Neural crest cell (in vitro differentiated cells): ENCODE measurements at regions not wholly inside any gene's neighbourhood (a gene's known extent, or its start where the extent isn't known, plus 50 kb on each side); places are given as distances from the start of the nearest gene placed in this dataset.
A peak's percentile ranks its signal among the peaks of the same experiment; 100 is the strongest.

Source experiments
- DNase-seq: peaks from one replicate; pipeline ENCODE4 v3.0.0; 2021; ENCODE audit warnings: low read depth, mixed read lengths, low spot score
- H3K27ac Mint-ChIP-seq: one replicate; pipeline ENCODE4 v1.8.0; 2021; ENCODE audit warnings: mild to moderate bottlenecking, mixed read lengths; ENCODE audit not compliant: unreplicated experiment
- H3K27me3 Mint-ChIP-seq: 2 replicates; pipeline ENCODE4 v1.8.0; 2021; ENCODE audit warnings: low read depth, mild to moderate bottlenecking, mixed read lengths
- H3K36me3 Mint-ChIP-seq: 2 replicates; pipeline ENCODE4 v1.8.0; 2021; ENCODE audit warnings: low read depth, mild to moderate bottlenecking, mixed read lengths
- H3K4me1 Mint-ChIP-seq: 2 replicates; pipeline ENCODE4 v1.8.0; 2021; ENCODE audit warnings: mixed read lengths
- H3K4me3 Mint-ChIP-seq: one replicate; pipeline ENCODE4 v1.8.0; 2021; ENCODE audit warnings: mild to moderate bottlenecking, mixed read lengths
- H3K9me3 Mint-ChIP-seq: 2 replicates; pipeline ENCODE4 v1.8.0; 2021; ENCODE audit warnings: mixed read lengths
- TF ChIP-seq, protein P1 (sequence below): fragments of 200-600 bp; sonication (generic); conservative IDR thresholded peaks from 2 replicates; pipeline ENCODE4 v1.5.0; 2021; ENCODE audit warnings: antibody characterized with exemption, mild to moderate bottlenecking

DNA sequence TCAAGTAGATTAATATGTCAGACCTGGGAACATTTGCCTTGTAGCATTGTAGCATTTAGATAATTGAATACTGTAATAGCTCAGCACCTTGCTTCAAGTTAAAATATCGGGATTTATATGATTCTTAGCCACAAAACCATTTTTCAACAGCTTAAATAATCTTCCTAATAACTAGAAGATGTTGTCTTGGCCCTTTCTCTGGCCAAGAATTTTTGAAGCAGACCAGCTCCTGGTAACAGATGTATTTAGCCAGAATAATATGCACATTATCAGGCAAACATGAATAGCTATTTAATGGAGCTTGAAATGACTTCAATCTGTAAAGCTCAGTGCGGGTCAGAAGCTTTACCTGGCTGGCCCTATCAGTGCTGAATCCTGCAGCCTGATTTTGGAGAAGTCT is 913.1 kb downstream of the AACS start:
- Mint-ChIP-seq H3K36me3 (no peaks in the 10 kb centered on the region), H3K27ac (no peak overlapping the region), H3K4me1 (peaks cover 8% of the 10 kb centered on the region), H3K9me3 (no peaks in the 10 kb centered on the region), H3K4me3 (no peak overlapping the region), H3K27me3 (peaks cover 4% of the 10 kb centered on the region)
- TF ChIP-seq, protein P1, sequence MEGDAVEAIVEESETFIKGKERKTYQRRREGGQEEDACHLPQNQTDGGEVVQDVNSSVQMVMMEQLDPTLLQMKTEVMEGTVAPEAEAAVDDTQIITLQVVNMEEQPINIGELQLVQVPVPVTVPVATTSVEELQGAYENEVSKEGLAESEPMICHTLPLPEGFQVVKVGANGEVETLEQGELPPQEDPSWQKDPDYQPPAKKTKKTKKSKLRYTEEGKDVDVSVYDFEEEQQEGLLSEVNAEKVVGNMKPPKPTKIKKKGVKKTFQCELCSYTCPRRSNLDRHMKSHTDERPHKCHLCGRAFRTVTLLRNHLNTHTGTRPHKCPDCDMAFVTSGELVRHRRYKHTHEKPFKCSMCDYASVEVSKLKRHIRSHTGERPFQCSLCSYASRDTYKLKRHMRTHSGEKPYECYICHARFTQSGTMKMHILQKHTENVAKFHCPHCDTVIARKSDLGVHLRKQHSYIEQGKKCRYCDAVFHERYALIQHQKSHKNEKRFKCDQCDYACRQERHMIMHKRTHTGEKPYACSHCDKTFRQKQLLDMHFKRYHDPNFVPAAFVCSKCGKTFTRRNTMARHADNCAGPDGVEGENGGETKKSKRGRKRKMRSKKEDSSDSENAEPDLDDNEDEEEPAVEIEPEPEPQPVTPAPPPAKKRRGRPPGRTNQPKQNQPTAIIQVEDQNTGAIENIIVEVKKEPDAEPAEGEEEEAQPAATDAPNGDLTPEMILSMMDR = no peak
- DNase-seq = no peak

DNA sequence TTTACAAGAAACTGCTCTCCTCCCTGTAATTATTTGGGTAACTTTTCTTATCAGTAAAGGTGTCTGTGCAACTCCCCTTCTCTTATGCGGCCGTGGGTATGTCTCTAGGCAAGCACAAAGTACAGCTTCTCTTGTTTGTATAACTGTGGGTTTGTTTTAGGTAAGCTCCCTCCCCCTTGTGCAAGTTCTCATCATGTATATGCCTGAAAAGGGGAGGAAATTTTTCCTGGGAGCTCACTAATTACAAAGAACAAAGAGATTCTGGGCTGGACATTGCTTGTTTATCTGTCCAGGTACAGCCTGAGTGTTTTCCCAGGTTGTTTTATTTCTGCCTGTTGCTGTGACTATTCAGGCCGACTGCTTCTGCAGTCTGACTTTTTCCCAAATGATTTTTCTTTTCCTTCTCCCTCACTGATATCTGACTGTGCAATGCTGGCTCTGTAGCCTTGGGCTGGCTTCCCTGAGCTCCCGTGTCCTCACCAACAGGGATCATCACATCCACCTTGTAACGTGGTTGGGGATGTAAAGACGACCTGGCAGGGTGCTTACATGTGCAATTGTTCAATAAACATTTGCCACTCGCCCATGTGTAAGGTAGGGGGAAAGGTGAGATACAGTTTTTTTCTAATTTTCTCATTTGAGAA is 916.5 kb downstream of the AACS start:
- Mint-ChIP-seq H3K4me3 (peak overlapping the region; percentile 97), H3K36me3 (no peaks in the 10 kb centered on the region)

DNA sequence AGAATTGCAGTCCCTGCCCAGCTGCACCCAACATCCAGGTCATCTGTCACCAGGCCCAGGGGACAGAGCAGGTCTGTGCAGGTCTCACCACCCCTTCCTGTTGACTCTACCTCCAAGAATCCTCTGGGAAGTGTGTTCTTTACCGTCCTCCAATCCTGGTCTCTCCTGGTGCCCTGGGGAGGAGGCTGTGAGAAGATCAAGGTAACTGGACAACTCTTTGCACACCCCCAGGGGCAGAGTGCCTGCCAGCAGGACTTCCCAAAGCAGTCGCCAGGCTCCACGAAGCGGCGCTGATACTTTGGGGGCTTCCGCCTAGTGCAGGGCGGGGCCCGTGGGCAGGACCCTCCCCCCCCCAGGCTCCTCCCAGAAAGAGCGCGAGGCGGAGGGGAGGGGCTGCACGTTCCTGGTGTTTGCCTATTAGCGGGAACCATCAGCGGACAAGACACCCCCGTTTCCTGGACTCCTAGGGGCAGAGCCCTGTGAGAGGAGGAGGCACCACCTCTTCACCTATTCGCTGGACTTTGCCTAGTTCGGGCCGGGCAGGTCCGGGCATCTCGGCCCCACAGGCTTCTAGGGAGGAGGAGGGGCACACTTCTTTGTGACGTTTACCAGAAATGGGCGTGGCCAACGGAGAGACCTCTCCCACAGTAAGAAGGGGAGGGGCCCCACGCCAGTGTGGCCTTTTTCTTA is 918.0 kb downstream of the AACS start:
- TF ChIP-seq, protein P1 = no peak
- H3K4me3 Mint-ChIP-seq = peak overlapping the region; percentile 97

More for the DNA sequence above, 916.5 kb downstream of the AACS start:
- peaks cover 12% of the 10 kb centered on the region for H3K4me1 Mint-ChIP-seq
- H3K27me3 Mint-ChIP-seq = peaks cover 17% of the 10 kb centered on the region
- TF ChIP-seq, protein P1 = no peak
- no peak overlapping the region for H3K27ac Mint-ChIP-seq
- H3K9me3 Mint-ChIP-seq = no peaks in the 10 kb centered on the region
- DNase-seq = no peak

DNA sequence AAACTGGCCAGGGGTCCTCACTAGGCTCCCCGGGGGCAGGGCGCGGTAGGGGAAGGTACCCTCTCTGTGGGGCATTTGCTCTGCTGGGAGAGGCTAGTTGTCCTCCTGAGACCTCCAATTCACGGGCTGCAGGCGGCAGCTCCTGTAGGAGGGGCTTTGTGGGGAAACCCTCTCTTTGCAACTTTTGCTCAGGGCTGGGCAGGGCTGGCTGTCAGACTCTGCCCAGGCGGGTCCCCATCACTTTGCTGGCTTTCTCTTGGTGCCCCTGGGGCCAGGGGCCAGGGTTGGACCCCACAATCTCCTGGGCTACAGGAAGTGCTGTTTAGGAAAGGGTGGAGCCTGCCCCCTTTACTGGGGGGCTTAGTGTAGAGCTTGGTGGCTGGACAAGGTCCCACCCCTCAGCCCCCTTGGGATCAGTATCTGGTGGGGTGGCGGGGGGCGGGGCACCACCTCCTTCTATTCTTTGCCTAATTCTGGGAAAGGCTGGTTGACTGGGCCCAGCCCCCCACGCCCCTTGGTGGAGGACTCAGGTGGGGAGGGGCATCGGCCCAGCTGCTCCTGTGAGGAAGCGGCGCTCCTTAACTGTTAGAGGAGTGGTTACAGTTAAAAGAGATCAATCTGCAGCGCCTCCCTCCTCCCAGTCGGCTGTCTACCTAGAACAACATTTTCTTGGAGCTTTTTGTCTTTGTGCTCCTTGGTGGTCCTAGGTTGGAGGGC is 918.7 kb downstream of the AACS start:
- TF ChIP-seq, protein P1 = no peak
- Mint-ChIP-seq H3K36me3 (no peaks in the 10 kb centered on the region), H3K4me1 (peaks cover 12% of the 10 kb centered on the region), H3K27ac (peak overlapping the region; percentile 95), H3K27me3 (peaks cover 17% of the 10 kb centered on the region), H3K9me3 (no peaks in the 10 kb centered on the region), H3K4me3 (peak overlapping the region; percentile 97)
- DNase-seq = no peak

More for the DNA sequence above, 918.0 kb downstream of the AACS start:
- H3K27ac Mint-ChIP-seq = peak overlapping the region; percentile 95
- H3K4me1 Mint-ChIP-seq = peaks cover 12% of the 10 kb centered on the region
- H3K27me3 Mint-ChIP-seq = peaks cover 17% of the 10 kb centered on the region
- H3K9me3 Mint-ChIP-seq = no peaks in the 10 kb centered on the region
- peak; percentile 86 for DNase-seq
- no peaks in the 10 kb centered on the region for H3K36me3 Mint-ChIP-seq

DNA sequence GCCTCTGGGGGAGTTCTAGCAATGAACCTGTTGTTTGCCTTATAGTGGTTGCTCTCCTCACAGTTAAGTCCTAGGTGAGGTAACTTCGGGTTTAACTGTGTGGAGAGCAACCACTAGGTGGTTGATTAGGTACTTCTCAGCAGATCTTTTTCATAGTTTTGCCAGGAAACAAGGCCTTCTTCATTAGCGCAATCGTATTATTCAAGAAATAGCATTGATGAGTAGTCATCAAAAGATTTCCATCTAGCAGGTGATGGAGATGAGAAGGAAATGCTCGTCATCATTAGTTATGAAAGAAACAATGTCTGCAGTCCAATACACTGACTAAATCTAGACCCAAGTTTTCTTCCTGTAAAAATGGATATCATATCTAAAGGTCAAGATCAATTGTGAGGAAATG is 923.3 kb downstream of the AACS start:
- H3K27ac Mint-ChIP-seq = no peak overlapping the region
- H3K4me3 Mint-ChIP-seq = no peak overlapping the region
- TF ChIP-seq, protein P1 = no peak
- peaks cover 2% of the 10 kb centered on the region for H3K9me3 Mint-ChIP-seq
- peaks cover 19% of the 10 kb centered on the region for H3K27me3 Mint-ChIP-seq
- no peaks in the 10 kb centered on the region for H3K36me3 Mint-ChIP-seq
- H3K4me1 Mint-ChIP-seq = peaks cover 4% of the 10 kb centered on the region
- no peak for DNase-seq
